ENCODE measurements at regions not wholly inside any gene's neighbourhood (a gene's known extent, or its start where the extent isn't known, plus 50 kb on each side); places are given as distances from the start of the nearest gene placed in this dataset.

GRCh38 chr10:28408237-28408777 lies 105.4 kb upstream of the MPP7 start:
- Histone ChIP-seq H3K27me3 (ENCODE audit: control insufficient read depth in 1 of 2, insufficient read depth in 2 of 2, low read length in 2 of 2) (no peaks in the 10 kb centered on the region), H3K27ac (ENCODE audit: low read depth, low read length) (no peak overlapping the region), H3K9me3 (ENCODE audit: control insufficient read depth in 1 of 2, low read length in 2 of 2) (no peaks in the 10 kb centered on the region), H3K4me3 (ENCODE audit: low read depth in 1 of 2, low read length in 2 of 2) (no peak overlapping the region), H3K9ac (ENCODE audit: low read depth in 1 of 2, low read length in 2 of 2) (no peak overlapping the region), H3K4me1 (ENCODE audit: control insufficient read depth in 1 of 2, insufficient read depth in 2 of 2, low read length in 2 of 2) (peaks cover 0 to 6% of the 10 kb centered on the region in 2 donors), H3K36me3 (ENCODE audit: control insufficient read depth in 1 of 2, insufficient read depth in 2 of 2, low read length in 2 of 2) (no peaks in the 10 kb centered on the region)

DNA sequence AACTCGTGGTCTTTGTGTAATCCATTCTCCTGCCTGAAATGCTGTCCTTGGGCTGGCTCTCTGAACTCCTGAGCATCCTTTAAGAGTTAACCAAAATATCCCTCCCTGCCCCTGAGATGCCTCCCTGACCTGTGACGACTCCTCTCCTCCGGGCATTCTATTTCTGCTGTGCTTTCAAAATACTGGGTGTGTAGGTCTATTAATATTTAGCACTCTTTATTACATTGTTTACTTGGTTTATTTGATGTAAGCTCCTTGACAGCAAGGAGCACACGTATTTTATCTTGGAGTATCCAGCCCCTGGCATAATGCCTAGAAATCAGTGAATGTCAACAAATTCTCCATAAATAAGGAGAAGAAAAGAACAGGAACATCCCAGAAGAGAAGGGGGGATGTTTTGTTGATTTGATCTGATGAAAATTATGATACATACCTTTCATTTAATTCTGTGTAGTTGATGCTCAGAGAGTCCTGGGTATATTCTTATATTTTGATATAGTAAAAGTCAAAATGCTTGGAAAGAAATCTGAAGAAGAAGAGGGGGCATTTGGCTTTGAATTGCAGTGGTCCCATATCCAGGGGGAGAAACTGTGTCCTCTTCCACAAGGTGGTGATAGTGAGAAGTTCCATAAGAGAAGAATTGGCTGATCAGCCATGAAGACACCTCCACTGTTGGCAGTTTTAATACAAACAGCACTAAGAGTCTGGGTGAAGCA lies 107.7 kb upstream of the MPP7 start:
- Histone ChIP-seq H3K4me1 (ENCODE audit: control insufficient read depth in 1 of 2, insufficient read depth in 2 of 2, low read length in 2 of 2) (peaks cover 0 to 6% of the 10 kb centered on the region in 2 donors), H3K36me3 (ENCODE audit: control insufficient read depth in 1 of 2, insufficient read depth in 2 of 2, low read length in 2 of 2) (no peaks in the 10 kb centered on the region), H3K9me3 (ENCODE audit: control insufficient read depth in 1 of 2, low read length in 2 of 2) (no peaks in the 10 kb centered on the region), H3K4me3 (ENCODE audit: low read depth in 1 of 2, low read length in 2 of 2) (no peak overlapping the region), H3K27me3 (ENCODE audit: control insufficient read depth in 1 of 2, insufficient read depth in 2 of 2, low read length in 2 of 2) (no peaks in the 10 kb centered on the region), H3K9ac (ENCODE audit: low read depth in 1 of 2, low read length in 2 of 2) (no peak overlapping the region), H3K27ac (ENCODE audit: low read depth, low read length) (no peak overlapping the region)

DNA sequence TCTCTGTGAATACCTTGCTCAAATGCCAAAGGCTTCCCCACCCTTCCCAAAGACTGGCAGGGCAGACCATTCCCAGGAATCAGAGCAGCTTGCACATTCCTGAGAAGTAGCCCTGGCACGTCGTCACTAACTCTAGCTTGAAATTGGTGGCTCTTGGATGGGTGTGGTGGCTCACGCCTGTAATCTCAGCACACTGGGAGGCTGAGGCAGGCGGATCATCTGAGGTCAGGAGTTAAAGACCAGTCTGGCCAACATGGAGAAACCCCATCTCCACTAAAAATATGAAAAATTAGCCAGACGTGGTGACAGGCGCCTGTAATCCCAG lies 108.2 kb upstream of the MPP7 start:
- Histone ChIP-seq H3K9ac (ENCODE audit: low read depth in 1 of 2, low read length in 2 of 2) (no peak overlapping the region), H3K27ac (ENCODE audit: low read depth, low read length) (no peak overlapping the region), H3K36me3 (ENCODE audit: control insufficient read depth in 1 of 2, insufficient read depth in 2 of 2, low read length in 2 of 2) (no peaks in the 10 kb centered on the region), H3K4me1 (ENCODE audit: control insufficient read depth in 1 of 2, insufficient read depth in 2 of 2, low read length in 2 of 2) (peaks cover 0 to 6% of the 10 kb centered on the region in 2 donors), H3K9me3 (ENCODE audit: control insufficient read depth in 1 of 2, low read length in 2 of 2) (no peaks in the 10 kb centered on the region), H3K4me3 (ENCODE audit: low read depth in 1 of 2, low read length in 2 of 2) (no peak overlapping the region), H3K27me3 (ENCODE audit: control insufficient read depth in 1 of 2, insufficient read depth in 2 of 2, low read length in 2 of 2) (no peaks in the 10 kb centered on the region)

- no peak overlapping the region for H3K27ac ChIP-seq (ENCODE audit: low read depth, low read length)
Observed at GRCh38 chr10:28411648-28412047, 108.8 kb upstream of the MPP7 start.

GRCh38 chr10:28418069-28418468 lies 114.8 kb upstream of the WAC start:
- Histone ChIP-seq H3K4me1 (ENCODE audit: control insufficient read depth in 1 of 2, insufficient read depth in 2 of 2, low read length in 2 of 2) (no peaks in the 10 kb centered on the region), H3K9me3 (ENCODE audit: control insufficient read depth in 1 of 2, low read length in 2 of 2) (no peaks in the 10 kb centered on the region), H3K9ac (ENCODE audit: low read depth in 1 of 2, low read length in 2 of 2) (no peak overlapping the region), H3K27ac (ENCODE audit: low read depth, low read length) (no peak overlapping the region), H3K36me3 (ENCODE audit: control insufficient read depth in 1 of 2, insufficient read depth in 2 of 2, low read length in 2 of 2) (no peaks in the 10 kb centered on the region), H3K27me3 (ENCODE audit: control insufficient read depth in 1 of 2, insufficient read depth in 2 of 2, low read length in 2 of 2) (no peaks in the 10 kb centered on the region), H3K4me3 (ENCODE audit: low read depth in 1 of 2, low read length in 2 of 2) (no peak overlapping the region)

More at GRCh38 chr10:28411648-28412047, 108.8 kb upstream of the MPP7 start:
- H3K27me3 ChIP-seq (ENCODE audit: control insufficient read depth in 1 of 2, insufficient read depth in 2 of 2, low read length in 2 of 2): no peaks in the 10 kb centered on the region
- peaks cover 0 to 6% of the 10 kb centered on the region in 2 donors for H3K4me1 ChIP-seq (ENCODE audit: control insufficient read depth in 1 of 2, insufficient read depth in 2 of 2, low read length in 2 of 2)
- H3K9ac ChIP-seq (ENCODE audit: low read depth in 1 of 2, low read length in 2 of 2): no peak overlapping the region
- no peaks in the 10 kb centered on the region for H3K36me3 ChIP-seq (ENCODE audit: control insufficient read depth in 1 of 2, insufficient read depth in 2 of 2, low read length in 2 of 2)
- H3K9me3 ChIP-seq (ENCODE audit: control insufficient read depth in 1 of 2, low read length in 2 of 2): no peaks in the 10 kb centered on the region
- no peak overlapping the region for H3K4me3 ChIP-seq (ENCODE audit: low read depth in 1 of 2, low read length in 2 of 2)

GRCh38 chr10:28425422-28425821 lies 107.5 kb upstream of the WAC start:
- peaks cover 6 to 10% of the 10 kb centered on the region in 2 donors for H3K4me1 ChIP-seq (ENCODE audit: control insufficient read depth in 1 of 2, insufficient read depth in 2 of 2, low read length in 2 of 2)
- no peaks in the 10 kb centered on the region for H3K27me3 ChIP-seq (ENCODE audit: control insufficient read depth in 1 of 2, insufficient read depth in 2 of 2, low read length in 2 of 2)
- H3K9me3 ChIP-seq (ENCODE audit: control insufficient read depth in 1 of 2, low read length in 2 of 2): no peaks in the 10 kb centered on the region
- no peak overlapping the region for H3K4me3 ChIP-seq (ENCODE audit: low read depth in 1 of 2, low read length in 2 of 2)
- H3K36me3 ChIP-seq (ENCODE audit: control insufficient read depth in 1 of 2, insufficient read depth in 2 of 2, low read length in 2 of 2): no peaks in the 10 kb centered on the region
- no peak overlapping the region for H3K27ac ChIP-seq (ENCODE audit: low read depth, low read length)
- no peak overlapping the region for H3K9ac ChIP-seq (ENCODE audit: low read depth in 1 of 2, low read length in 2 of 2)

DNA sequence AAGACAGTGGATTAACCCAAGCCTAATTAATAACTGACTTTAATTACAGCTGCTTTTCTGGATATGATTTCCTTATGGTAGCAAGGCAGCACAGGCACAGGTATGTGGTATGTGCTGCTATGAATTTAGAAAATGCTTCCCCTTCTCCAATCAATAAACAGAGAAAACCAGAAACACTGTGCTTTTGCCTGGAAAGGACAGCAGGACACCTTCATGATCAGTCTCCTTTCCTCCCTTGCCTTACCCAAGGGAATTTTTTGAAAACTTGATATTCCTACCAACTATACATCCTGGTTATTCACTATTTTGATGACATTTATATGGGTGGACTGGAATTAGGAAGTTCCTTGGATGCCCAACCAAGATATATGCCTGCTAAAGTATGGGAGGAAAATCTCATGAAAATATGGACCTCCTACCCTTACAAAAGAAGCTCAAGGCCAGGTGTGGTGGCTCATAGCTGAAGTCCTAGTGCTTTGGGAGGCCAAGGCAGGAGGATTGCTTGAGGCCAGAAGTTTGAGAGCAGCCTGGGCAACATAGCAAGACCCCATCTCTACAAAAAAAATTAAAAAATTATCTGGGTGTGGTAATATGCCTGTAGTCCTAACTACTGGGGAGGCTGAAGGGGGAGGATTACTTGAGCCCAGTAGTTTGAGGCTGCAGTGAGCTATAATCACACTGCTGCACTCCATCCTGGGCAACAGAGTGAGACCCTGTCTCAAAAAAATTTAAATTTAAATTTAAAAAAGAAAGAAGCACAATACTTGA lies 106.3 kb upstream of the WAC start:
- Histone ChIP-seq H3K4me1 (ENCODE audit: control insufficient read depth in 1 of 2, insufficient read depth in 2 of 2, low read length in 2 of 2) (peaks cover 6 to 10% of the 10 kb centered on the region in 2 donors), H3K36me3 (ENCODE audit: control insufficient read depth in 1 of 2, insufficient read depth in 2 of 2, low read length in 2 of 2) (no peaks in the 10 kb centered on the region), H3K9me3 (ENCODE audit: control insufficient read depth in 1 of 2, low read length in 2 of 2) (no peaks in the 10 kb centered on the region), H3K9ac (ENCODE audit: low read depth in 1 of 2, low read length in 2 of 2) (no peak overlapping the region), H3K27me3 (ENCODE audit: control insufficient read depth in 1 of 2, insufficient read depth in 2 of 2, low read length in 2 of 2) (no peaks in the 10 kb centered on the region), H3K27ac (ENCODE audit: low read depth, low read length) (no peak overlapping the region), H3K4me3 (ENCODE audit: low read depth in 1 of 2, low read length in 2 of 2) (no peak overlapping the region)

DNA sequence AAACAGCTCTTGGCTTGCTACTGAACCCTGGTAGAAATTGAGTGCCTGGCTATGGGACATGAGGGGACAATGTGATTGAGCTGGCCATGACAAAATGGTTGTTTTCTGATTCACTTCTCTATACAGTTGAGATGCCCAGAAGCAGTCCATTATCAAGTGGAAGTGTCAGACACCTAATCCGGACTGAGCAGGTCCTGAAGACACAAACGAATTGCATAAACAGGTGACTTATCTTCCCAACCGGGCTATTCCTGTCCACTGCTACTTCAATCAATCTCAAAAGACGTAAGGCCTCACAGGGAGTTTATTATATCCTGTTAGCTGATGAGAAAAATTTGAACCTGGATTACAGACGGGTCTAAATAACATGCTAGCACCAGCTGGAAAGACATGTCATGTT lies 105.5 kb upstream of the WAC start:
- H3K27ac ChIP-seq (ENCODE audit: low read depth, low read length): no peak overlapping the region
- H3K36me3 ChIP-seq (ENCODE audit: control insufficient read depth in 1 of 2, insufficient read depth in 2 of 2, low read length in 2 of 2): no peaks in the 10 kb centered on the region
- no peak overlapping the region for H3K4me3 ChIP-seq (ENCODE audit: low read depth in 1 of 2, low read length in 2 of 2)
- no peaks in the 10 kb centered on the region for H3K27me3 ChIP-seq (ENCODE audit: control insufficient read depth in 1 of 2, insufficient read depth in 2 of 2, low read length in 2 of 2)
- no peaks in the 10 kb centered on the region for H3K9me3 ChIP-seq (ENCODE audit: control insufficient read depth in 1 of 2, low read length in 2 of 2)
- H3K9ac ChIP-seq (ENCODE audit: low read depth in 1 of 2, low read length in 2 of 2): no peak overlapping the region
- H3K4me1 ChIP-seq (ENCODE audit: control insufficient read depth in 1 of 2, insufficient read depth in 2 of 2, low read length in 2 of 2): peaks cover 6 to 13% of the 10 kb centered on the region in 2 donors

- H3K4me3 ChIP-seq (ENCODE audit: low read depth in 1 of 2, low read length in 2 of 2): no peak overlapping the region
- no peaks in the 10 kb centered on the region for H3K27me3 ChIP-seq (ENCODE audit: control insufficient read depth in 1 of 2, insufficient read depth in 2 of 2, low read length in 2 of 2)
- H3K36me3 ChIP-seq (ENCODE audit: control insufficient read depth in 1 of 2, insufficient read depth in 2 of 2, low read length in 2 of 2): no peaks in the 10 kb centered on the region
- H3K9me3 ChIP-seq (ENCODE audit: control insufficient read depth in 1 of 2, low read length in 2 of 2): no peaks in the 10 kb centered on the region
- peaks cover 6 to 13% of the 10 kb centered on the region in 2 donors for H3K4me1 ChIP-seq (ENCODE audit: control insufficient read depth in 1 of 2, insufficient read depth in 2 of 2, low read length in 2 of 2)
- H3K27ac ChIP-seq (ENCODE audit: low read depth, low read length): no peak overlapping the region
- H3K9ac ChIP-seq (ENCODE audit: low read depth in 1 of 2, low read length in 2 of 2): no peak overlapping the region
Observed at GRCh38 chr10:28429045-28429444, 103.9 kb upstream of the WAC start.

GRCh38 chr10:28429573-28430216 lies 103.2 kb upstream of the WAC start:
- no peaks in the 10 kb centered on the region for H3K36me3 ChIP-seq (ENCODE audit: control insufficient read depth in 1 of 2, insufficient read depth in 2 of 2, low read length in 2 of 2)
- no peak overlapping the region for H3K9ac ChIP-seq (ENCODE audit: low read depth in 1 of 2, low read length in 2 of 2)
- no peaks in the 10 kb centered on the region for H3K27me3 ChIP-seq (ENCODE audit: control insufficient read depth in 1 of 2, insufficient read depth in 2 of 2, low read length in 2 of 2)
- no peaks in the 10 kb centered on the region for H3K9me3 ChIP-seq (ENCODE audit: control insufficient read depth in 1 of 2, low read length in 2 of 2)
- no peak overlapping the region for H3K4me3 ChIP-seq (ENCODE audit: low read depth in 1 of 2, low read length in 2 of 2)
- no peak overlapping the region for H3K27ac ChIP-seq (ENCODE audit: low read depth, low read length)
- H3K4me1 ChIP-seq (ENCODE audit: control insufficient read depth in 1 of 2, insufficient read depth in 2 of 2, low read length in 2 of 2): peaks cover 6 to 13% of the 10 kb centered on the region in 2 donors
